HG02852 (cell line): ENCODE measurements at regions not wholly inside any gene's neighbourhood (a gene's known extent, or its start where the extent isn't known, plus 50 kb on each side); places are given as distances from the start of the nearest gene placed in this dataset.

Source experiments
- ATAC-seq: cut with Tn5 transposase; IDR thresholded peaks from one replicate; pipeline ENCODE4 v1.9.1; 2021; ENCODE audit warnings: mild to moderate bottlenecking, moderate library complexity; ENCODE audit not compliant: unreplicated experiment

DNA sequence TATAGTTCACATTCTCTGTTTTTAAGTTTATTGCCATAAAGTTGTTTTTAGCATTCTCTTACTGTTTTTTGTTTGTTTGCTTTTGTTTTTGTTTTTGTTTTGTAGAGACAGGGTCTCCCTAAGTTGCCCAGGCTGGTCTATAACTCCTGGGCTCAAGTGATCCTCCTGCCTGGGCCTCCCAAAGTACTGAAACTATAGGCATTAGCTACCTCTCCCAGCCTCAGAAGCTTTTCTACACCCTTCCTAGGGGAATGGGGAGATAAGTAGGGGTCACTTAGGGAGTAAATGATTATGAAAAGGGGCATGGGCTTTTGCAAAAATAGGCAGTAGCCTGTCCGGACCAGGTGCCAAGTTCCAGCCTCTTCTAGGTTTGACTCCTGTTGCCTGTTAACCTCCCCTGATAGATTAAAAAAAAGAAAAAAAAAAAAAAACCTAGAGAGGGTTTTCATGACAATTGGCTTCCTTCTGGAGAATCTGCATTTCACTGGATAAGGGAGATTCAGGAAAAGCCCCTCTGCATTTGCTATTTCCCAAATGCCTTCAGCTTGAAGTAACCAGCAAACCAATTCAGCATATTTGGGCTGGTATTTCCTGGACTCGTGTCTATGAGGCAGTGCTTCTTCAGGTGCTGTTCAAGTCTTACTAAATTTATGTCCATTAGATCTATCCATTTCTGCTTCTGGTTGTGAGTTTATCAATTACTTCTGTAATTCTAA, 216.8 kb downstream of the TM9SF2 start:
- ATAC-seq = no peak

DNA sequence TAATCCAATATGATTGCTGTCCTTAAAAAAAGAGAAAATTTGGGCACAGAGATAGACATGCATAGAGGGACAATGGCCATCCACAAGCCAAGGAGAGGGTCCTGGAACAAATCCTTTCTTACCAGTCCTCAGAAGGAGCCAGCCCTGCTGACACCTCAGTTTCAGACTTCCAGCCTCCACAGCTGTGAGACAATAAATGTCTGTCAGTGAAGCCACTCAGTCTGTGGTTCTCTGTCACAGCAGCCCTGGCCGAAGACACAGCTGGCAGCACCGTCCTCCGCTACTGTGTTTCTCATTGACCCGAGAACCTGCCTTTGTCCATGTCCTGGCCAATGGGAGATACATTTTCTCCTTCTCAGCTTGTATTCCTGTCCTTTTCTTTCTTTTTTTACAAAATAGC, 207.9 kb downstream of the TM9SF2 start:
- ATAC-seq = no peak

- no peak for ATAC-seq
Observed at GRCh38 chr13:99704390-99704789, 203.1 kb downstream of the TM9SF2 start.

GRCh38 chr13:99703908-99704307, 202.6 kb downstream of the TM9SF2 start:
- no peak for ATAC-seq

GRCh38 chr13:99702687-99703319, 201.5 kb downstream of the TM9SF2 start:
- ATAC-seq = no peak

DNA sequence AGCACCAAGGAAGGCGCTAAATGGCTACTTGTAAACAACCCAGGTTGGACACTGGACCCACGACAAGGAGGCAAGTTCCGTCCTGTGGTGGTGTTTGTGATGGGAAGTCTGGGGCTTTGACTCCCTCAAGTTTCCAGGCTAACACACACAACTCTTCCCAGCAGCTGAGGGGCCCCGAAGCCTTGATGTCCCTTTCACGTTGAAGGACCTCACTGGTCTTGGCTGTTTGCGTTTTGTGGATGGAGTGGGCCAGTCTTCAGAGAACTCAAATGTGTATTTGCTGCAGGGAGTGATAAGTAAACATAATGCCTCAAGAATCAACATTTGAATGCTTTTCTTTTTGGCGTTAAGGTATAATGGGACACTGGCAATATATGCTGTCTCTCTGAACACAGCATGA, 199.2 kb downstream of the TM9SF2 start:
- no peak for ATAC-seq

- no peak for ATAC-seq
Observed at GRCh38 chr13:99698816-99699099, 197.5 kb downstream of the TM9SF2 start.

GRCh38 chr13:99698010-99698815, 196.9 kb downstream of the TM9SF2 start:
- ATAC-seq = no peak

GRCh38 chr13:99695857-99696256, 194.6 kb downstream of the TM9SF2 start:
- no peak for ATAC-seq

GRCh38 chr13:99693852-99694611, 192.8 kb downstream of the TM9SF2 start:
- ATAC-seq = no peak

DNA sequence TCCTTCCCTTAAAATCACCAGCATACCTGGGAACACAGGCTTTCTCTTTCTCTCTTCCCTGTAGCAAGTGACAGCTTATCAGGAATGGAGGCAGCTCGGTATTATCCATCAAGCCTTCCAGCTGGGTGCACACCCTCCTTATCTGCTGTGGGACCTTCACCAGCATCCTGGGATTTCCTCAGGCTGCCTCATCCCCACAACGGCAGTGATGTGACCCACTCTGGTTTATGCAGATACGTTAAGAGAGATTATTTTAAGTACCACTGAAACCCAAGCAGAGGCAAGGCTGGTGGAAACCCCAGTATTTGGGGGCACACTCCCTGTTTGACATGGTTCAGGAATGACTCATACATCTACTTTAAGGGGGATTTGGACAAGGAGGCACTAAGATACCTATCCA, 192.1 kb downstream of the TM9SF2 start:
- no peak for ATAC-seq

DNA sequence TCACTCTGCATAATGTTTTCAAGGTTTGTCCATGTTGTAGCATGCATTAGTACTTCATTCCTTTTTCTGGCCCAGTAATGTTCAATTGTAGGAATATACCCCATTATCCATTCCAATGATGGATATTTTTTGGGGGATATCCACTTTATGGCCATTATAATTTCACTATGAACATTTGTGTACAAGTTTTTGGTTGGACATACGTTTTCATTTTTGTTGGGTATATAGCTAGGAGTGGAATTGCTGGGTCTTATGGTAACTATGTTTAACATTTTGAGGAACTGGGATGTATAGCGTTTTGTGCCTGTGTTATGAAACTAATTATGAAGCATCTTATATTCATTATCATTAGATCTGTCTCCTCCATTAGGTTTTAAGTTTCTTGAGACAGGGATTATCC, 191.6 kb downstream of the TM9SF2 start:
- no peak for ATAC-seq

DNA sequence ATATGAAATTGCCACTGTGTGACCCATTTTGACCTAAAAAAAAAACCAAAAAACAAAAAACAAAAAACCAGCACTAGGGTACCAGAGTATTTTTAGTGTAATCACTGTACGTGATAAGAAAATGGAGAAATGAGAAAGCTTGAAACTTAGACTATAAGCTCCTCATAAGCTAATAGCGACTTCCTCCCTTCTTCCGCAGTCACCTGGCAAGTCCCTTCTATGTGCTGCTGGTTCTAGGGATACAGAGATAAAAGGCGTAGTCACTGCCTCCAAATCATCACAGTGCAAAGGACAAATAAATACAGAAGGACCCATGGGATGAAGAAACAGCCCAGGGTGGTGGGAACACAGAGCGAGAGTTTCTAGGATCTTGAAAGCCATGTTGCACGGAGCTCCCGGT, 190.3 kb downstream of the TM9SF2 start:
- ATAC-seq = no peak

DNA sequence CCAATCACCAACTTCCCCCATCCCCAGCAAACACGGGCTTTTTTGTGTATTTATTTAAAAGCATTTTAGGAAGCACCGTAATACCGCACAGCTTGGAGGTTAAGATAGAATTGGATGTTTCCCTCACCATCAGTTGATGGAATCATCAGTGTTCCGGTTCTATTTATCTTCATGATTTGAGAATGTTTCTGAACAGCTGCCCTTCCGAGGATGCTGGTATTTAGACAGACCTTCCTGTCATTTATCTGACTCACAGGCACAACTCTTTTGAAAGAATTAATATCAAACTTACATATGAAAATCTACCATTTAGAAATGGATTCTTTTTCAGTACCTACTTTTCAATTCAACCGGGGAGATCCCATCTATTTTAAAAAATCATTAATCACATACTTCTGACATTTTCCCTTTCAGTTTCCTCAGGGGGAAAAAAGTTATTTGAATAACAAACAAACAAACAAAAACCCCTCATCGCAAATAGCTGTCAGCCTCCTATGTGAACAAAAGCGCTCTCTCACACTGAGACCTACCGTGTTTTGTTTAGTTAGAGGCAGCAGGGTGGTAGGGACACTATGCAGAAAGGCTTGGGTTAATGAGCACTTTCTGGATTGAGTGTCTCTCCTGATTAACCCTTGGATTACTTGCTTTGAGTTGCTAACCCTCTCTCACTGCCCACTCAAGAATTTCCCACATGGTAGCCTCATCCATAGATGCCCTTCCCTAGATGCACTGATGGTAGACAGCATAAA, 189.3 kb downstream of the TM9SF2 start:
- ATAC-seq = no peak

DNA sequence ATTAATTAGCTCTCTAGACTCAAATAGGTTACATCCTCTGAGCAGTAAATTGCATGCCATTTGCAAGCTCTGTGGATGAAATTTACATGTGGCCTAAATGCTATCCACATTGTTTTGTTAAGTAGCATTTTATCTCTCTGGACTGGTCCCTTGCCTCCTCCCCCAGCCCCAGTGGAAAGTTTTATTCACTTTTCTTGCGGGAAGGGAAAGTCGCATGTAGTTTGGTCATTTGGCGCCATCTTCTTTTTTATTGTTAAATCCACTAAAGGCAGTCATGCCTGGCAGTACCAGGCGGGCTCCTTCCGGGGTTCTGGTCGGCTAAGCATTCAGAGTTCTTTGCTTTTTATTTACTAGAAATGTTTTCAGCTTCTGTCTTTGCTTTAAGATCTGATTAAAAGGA, 188.7 kb downstream of the TM9SF2 start:
- no peak for ATAC-seq

- ATAC-seq = no peak
Observed at GRCh38 chr13:99688776-99689175, 187.5 kb downstream of the TM9SF2 start.

DNA sequence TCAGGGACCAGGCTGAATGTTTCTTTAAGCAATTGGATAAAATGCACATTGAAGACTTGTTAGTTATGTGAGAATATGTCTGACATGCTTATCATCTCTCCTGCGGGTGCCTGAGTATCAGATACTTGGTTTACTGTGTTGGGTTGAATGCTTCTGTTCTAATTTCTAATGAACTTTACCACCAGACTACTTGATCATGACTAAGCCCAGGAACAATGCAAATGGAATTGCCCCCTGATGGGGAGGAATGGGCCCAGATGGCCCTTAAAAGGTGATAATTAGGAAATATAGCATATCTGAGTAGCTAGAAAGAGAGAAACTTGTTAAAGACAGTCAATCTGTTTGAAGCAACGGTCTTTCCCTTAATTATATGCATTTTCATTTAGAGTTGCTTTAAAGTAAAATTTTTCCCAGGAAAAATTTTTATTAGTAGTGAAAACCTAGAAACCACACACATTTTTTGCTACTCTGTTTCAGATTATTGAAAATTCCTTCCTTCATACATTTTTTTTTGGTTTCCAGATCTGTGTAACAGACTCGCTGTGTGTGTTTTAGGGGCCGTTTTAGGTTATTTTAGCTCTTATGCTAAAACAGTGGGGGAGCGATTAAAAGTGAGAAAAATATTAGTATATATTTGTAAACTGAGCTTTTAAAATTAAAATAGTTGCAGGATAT, 186.6 kb downstream of the TM9SF2 start:
- no peak for ATAC-seq

DNA sequence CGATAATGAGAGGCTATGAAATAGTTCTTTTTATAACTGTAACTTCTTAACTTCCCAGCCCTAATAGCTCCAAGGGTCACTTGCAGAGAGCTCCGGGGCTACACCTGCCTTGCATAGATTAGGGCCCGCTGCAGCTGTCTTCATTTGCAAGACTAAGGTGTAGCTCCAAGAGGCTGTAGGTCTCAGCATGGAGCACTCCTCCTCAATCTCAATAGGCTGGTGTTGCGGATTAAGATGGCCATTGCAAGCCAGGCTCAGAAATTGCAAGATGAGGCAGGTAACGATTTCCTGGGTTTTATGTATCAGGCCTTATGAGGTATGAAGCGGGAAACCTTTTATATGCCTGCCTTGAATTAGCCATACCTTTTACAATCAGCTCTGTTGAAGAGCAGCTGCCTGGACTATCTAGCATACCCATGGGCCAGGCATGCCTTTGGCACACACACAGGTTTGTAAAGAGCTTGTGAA, 185.7 kb downstream of the TM9SF2 start:
- no peak for ATAC-seq

GRCh38 chr13:99686157-99686572, 184.9 kb downstream of the TM9SF2 start:
- no peak for ATAC-seq

DNA sequence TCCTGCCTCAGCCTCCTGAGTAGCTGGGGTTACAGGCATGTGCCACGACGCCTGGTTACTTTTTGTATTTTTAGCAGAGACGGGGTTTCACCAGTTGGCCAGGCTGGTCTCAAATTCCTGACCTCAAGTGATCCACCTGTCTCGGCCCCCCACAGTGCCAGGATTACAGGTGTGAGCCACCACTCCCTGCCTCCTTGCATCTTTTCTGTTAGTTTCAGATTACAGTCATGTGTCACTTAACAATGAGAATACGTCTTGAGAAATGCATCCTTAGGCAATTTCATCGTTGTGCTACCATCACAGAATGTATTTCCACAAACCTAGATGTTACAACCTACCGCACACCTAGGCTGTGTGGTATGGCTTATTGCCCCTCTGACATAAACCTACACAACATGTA, 180.4 kb downstream of the TM9SF2 start:
- ATAC-seq = no peak
